SK-N-SH (cell line): ENCODE measurements at regions not wholly inside any gene's neighbourhood (a gene's known extent, or its start where the extent isn't known, plus 50 kb on each side); places are given as distances from the start of the nearest gene placed in this dataset.

Source experiments
- CTCF ChIA-PET: fragments of 300-600, 350-600 bp; formaldehyde crosslinking; extraction: SDS; loops from one replicate; lab custom pipeline; 2021; lab: Yijun Ruan, JAX
- POLR2A ChIA-PET: fragments of 350-600 bp; sonication (Branson Sonifier 250); formaldehyde crosslinking; extraction: SDS; loops from one replicate; lab custom pipeline; 2020; ENCODE audit warnings: antibody characterized with exemption, inconsistent platforms; lab: Yijun Ruan, JAX
- DNase-seq: peaks from one replicate; pipeline ENCODE4 v3.0.0; 2012
- H2AFZ ChIP-seq: fragments of 200-600 bp; sonication (generic); 2 replicates; pipeline ENCODE4 v1.8.1; 2016; ENCODE audit warnings: antibody characterized with exemption, mild to moderate bottlenecking, low read depth
- H3F3A ChIP-seq: fragments of 200-600 bp; sonication (generic); replicated peaks from 2 replicates; pipeline ENCODE3; 2016; ENCODE audit warnings: antibody characterized with exemption, mild to moderate bottlenecking; ENCODE audit not compliant: insufficient read depth
- H3K27ac ChIP-seq, 2 experiments: fragments of 200-500 bp in 1 of 2; fragments of 200-600 bp in 1 of 2; sonication (Bioruptor generic) in 1 of 2; sonication (generic), shearing (Covaris generic) in 1 of 2; 2 replicates each; pipeline versions ENCODE4 v1.5.1 to v1.6.1; 2014 to 2016; ENCODE audit warnings: low read depth in 2 of 2, inconsistent platforms in 1 of 2, low read length in 1 of 2, mild to moderate bottlenecking in 1 of 2, mixed read lengths in 1 of 2
- H3K27me3 ChIP-seq: fragments of 200-600 bp; sonication (generic), shearing (Covaris generic); 2 replicates; pipeline ENCODE4 v1.6.1; 2016; ENCODE audit warnings: mixed run types; ENCODE audit not compliant: insufficient read depth
- H3K36me3 ChIP-seq, 2 experiments: fragments of 200-500 bp in 1 of 2; fragments of 200-600 bp in 1 of 2; sonication (Bioruptor generic) in 1 of 2; sonication (generic) in 1 of 2; replicated peaks in 1 of 2; 2 replicates each; pipeline versions ENCODE3 to v1.5.1; 2014 to 2016; ENCODE audit warnings: low read length in 1 of 2, mild to moderate bottlenecking in 1 of 2; ENCODE audit not compliant: insufficient read depth in 2 of 2, control insufficient read depth in 1 of 2
- H3K4me1 ChIP-seq, 2 experiments: fragments of 200-500 bp in 1 of 2; fragments of 200-600 bp in 1 of 2; sonication (Bioruptor generic) in 1 of 2; sonication (generic), shearing (Covaris generic) in 1 of 2; 2 replicates each; pipeline versions ENCODE4 v1.5.1 to v1.6.1; 2014 to 2016; ENCODE audit warnings: low read depth in 1 of 2, low read length in 1 of 2, mixed run types in 1 of 2; ENCODE audit not compliant: insufficient read depth in 2 of 2, control insufficient read depth in 1 of 2
- H3K4me2 ChIP-seq: fragments of 200-600 bp; sonication (generic), shearing (Covaris generic); 2 replicates; pipeline ENCODE4 v1.6.1; 2017; ENCODE audit warnings: mixed run types
- H3K4me3 ChIP-seq, 2 experiments: fragments of 200-500 bp in 1 of 2; fragments of 200-600 bp in 1 of 2; sonication (Bioruptor generic) in 1 of 2; sonication (generic), shearing (Covaris generic) in 1 of 2; 2 replicates each; pipeline versions ENCODE4 v1.5.1 to v1.8.1; 2014 to 2016; ENCODE audit warnings: low read depth in 2 of 2, inconsistent platforms in 1 of 2, low read length in 1 of 2, mild to moderate bottlenecking in 1 of 2, mixed read lengths in 1 of 2, moderate library complexity in 1 of 2
- H3K79me2 ChIP-seq: fragments of 200-600 bp; sonication (generic); 2 replicates; pipeline ENCODE4 v1.8.1; 2017; ENCODE audit warnings: mild to moderate bottlenecking; ENCODE audit not compliant: insufficient read depth
- H3K9ac ChIP-seq: fragments of 200-600 bp; sonication (generic); 2 replicates; pipeline ENCODE4 v1.6.1; 2017; ENCODE audit warnings: mixed run types
- H3K9me2 ChIP-seq: fragments of 200-600 bp; sonication (generic); 2 replicates; pipeline ENCODE4 v1.6.1; 2017; ENCODE audit warnings: mixed run types
- H3K9me3 ChIP-seq: fragments of 200-600 bp; sonication (generic); 2 replicates; pipeline ENCODE4 v1.6.1; 2017; ENCODE audit warnings: mixed run types, mild to moderate bottlenecking, moderate library complexity
- H4K20me1 ChIP-seq: fragments of 200-600 bp; sonication (generic); 2 replicates; pipeline ENCODE4 v1.6.1; 2017; ENCODE audit warnings: mild to moderate bottlenecking, mixed run types; ENCODE audit not compliant: insufficient read depth
- CHD2 ChIP-seq: fragments of 150-350 bp; IDR thresholded peaks from 2 replicates; pipeline ENCODE4 v1.6.1; 2018; ENCODE audit warnings: low read length; ENCODE audit not compliant: partially characterized antibody
- ELF1 ChIP-seq: IDR thresholded peaks from 2 replicates; pipeline ENCODE4 v1.4.0; 2012
- EZH2phosphoT487 ChIP-seq: fragments of 200-600 bp; sonication (generic); IDR thresholded peaks from 2 replicates; pipeline ENCODE4 v1.6.1; 2017; ENCODE audit warnings: low read depth, mixed run types, mild to moderate bottlenecking, antibody characterized with exemption, moderate library complexity, borderline replicate concordance
- FOXM1 ChIP-seq: IDR thresholded peaks from 2 replicates; pipeline ENCODE4 v1.4.0; 2012; ENCODE audit warnings: low read depth, mild to moderate bottlenecking
- GABPA ChIP-seq: IDR thresholded peaks from 2 replicates; pipeline ENCODE4 v1.4.0; 2012; ENCODE audit warnings: low read depth, mild to moderate bottlenecking
- GATA2 ChIP-seq: sonication (generic); formaldehyde crosslinking; IDR thresholded peaks from 2 replicates; pipeline ENCODE4 v1.5.0; 2020; ENCODE audit warnings: mild to moderate bottlenecking, missing genetic modification reagents
- JUND ChIP-seq: IDR thresholded peaks from 2 replicates; pipeline ENCODE4 v1.4.0; 2012
- MEF2A ChIP-seq: IDR thresholded peaks from 2 replicates; pipeline ENCODE4 v1.4.0; 2012; ENCODE audit warnings: low read depth, borderline replicate concordance
- MXI1 ChIP-seq: IDR thresholded peaks from 2 replicates; pipeline ENCODE4 v1.6.1; 2012; ENCODE audit warnings: mild to moderate bottlenecking, low read depth, low read length, improper control_type of control experiment
- NFIC ChIP-seq: IDR thresholded peaks from 2 replicates; pipeline ENCODE4 v1.4.0; 2012; ENCODE audit warnings: borderline replicate concordance
- NRF1 ChIP-seq: IDR thresholded peaks from 2 replicates; pipeline ENCODE4 v1.6.1; 2012; ENCODE audit warnings: low read depth, mild to moderate bottlenecking, low read length
- RAD21 ChIP-seq: IDR thresholded peaks from 2 replicates; pipeline ENCODE4 v1.6.1; 2012; ENCODE audit warnings: mild to moderate bottlenecking, low read length
- RXRA ChIP-seq: IDR thresholded peaks from 2 replicates; pipeline ENCODE4 v1.4.0; 2012; ENCODE audit warnings: low read depth, mild to moderate bottlenecking, borderline replicate concordance
- SMC3 ChIP-seq: IDR thresholded peaks from 2 replicates; pipeline ENCODE4 v1.6.1; 2012; ENCODE audit warnings: low read depth, low read length, improper control_type of control experiment
- TAF1 ChIP-seq: IDR thresholded peaks from 2 replicates; pipeline ENCODE4 v1.6.1; 2012; ENCODE audit warnings: low read depth, mild to moderate bottlenecking, low read length, moderate library complexity, borderline replicate concordance
- TEAD4 ChIP-seq: IDR thresholded peaks from 2 replicates; pipeline ENCODE4 v1.4.0; 2012; ENCODE audit warnings: mild to moderate bottlenecking, borderline replicate concordance; ENCODE audit not compliant: insufficient read depth
- YY1 ChIP-seq: IDR thresholded peaks from 2 replicates; pipeline ENCODE4 v1.4.0; 2012; ENCODE audit warnings: low read depth, mild to moderate bottlenecking
- WGBS: methylation state at CpG from one replicate; pipeline ENCODE4 v1.1.6; 2017; ENCODE audit warnings: low lambda C conversion rate; 5-methylcytosine and 5-hydroxymethylcytosine counted together
- TF ChIP-seq, protein P1 (sequence below): IDR thresholded peaks from 2 replicates; pipeline ENCODE4 v1.4.0; 2012; ENCODE audit warnings: low read depth, borderline replicate concordance
- TF ChIP-seq, protein P2 (sequence below): fragments of 200-600 bp; sonication (generic); IDR thresholded peaks from 2 replicates; pipeline ENCODE4 v1.6.1; 2017; ENCODE audit warnings: antibody characterized with exemption, mild to moderate bottlenecking, moderate library complexity
- TF ChIP-seq, protein P3 (sequence below): IDR thresholded peaks from 2 replicates; pipeline ENCODE4 v1.6.1; 2012; ENCODE audit warnings: mild to moderate bottlenecking, low read depth, low read length, moderate library complexity
- TF ChIP-seq, protein P4 (sequence below): fragments of 150-350 bp; IDR thresholded peaks from 2 replicates; pipeline ENCODE4 v1.6.1; 2017; ENCODE audit warnings: antibody characterized with exemption, low read length, low read depth, borderline replicate concordance

DNA sequence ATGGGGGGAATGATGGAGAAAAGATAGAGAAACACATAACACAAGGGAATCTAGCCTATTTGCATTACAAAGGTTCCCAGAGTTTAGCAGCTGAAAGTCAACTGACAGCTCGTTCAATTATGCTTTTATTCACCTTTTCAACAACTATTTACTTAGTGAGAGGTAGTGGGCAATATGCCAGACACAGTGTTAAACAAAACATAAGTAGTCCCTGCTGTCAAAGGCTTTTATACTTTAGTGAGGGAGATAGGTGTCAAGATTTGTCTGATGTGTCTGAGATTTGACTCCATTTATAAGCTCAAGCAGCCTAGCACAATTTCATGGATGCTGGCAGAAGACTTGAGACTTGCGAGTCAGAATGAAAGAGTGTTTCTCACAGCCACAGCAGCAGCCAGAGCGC is 549.0 kb upstream of the VSTM2A start:
- Histone ChIP-seq H3K9ac (no peak overlapping the region), H3K9me3 (peaks cover 9% of the 10 kb centered on the region), H3K9me2 (peaks cover 4% of the 10 kb centered on the region), H3K27ac (no peak overlapping the region), H3K4me1 (no peaks in the 10 kb centered on the region), H4K20me1 (no peaks in the 10 kb centered on the region), H3K36me3 (no peaks in the 10 kb centered on the region), H2AFZ (no peak overlapping the region), H3K27me3 (no peaks in the 10 kb centered on the region), H3K4me3 (no peak overlapping the region), H3K79me2 (no peaks in the 10 kb centered on the region), H3F3A (no peaks in the 10 kb centered on the region), H3K4me2 (no peak overlapping the region)
- WGBS = 33% methylated on average over 3 of the region's 3 CpGs
- DNase-seq = no peak
- CTCF ChIA-PET = no interaction called here
- TF ChIP-seq GABPA (no peak), RXRA (no peak), TEAD4 (no peak), ELF1 (no peak), SMC3 (no peak), CHD2 (no peak), TAF1 (no peak), MXI1 (no peak), YY1 (no peak)
- POLR2A ChIA-PET = no interaction called here

DNA sequence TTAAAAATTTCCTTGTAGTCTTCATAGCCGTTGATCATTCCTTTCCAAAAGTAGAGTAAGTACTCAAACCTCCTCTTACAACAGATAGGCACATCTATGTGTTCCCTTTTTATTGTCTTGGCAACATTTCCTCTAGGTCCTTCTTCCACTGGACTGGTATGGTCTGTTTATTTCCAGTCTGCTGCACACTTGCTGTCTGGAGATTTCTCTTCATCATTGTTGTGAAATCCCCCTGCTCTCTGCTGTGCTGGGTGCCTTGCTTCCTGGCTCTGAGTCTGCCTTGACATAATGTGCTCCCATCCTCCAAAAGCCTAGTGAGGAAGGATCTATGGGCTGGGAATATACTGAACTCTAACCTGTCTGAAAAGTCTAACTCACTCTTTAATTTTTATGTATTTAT is 545.3 kb upstream of the VSTM2A start:
- H3K9me3 ChIP-seq = peaks cover 12% of the 10 kb centered on the region
- TF ChIP-seq NRF1 (no peak), TAF1 (no peak), EZH2phosphoT487 (no peak), RAD21 (no peak), GATA2 (CRISPR knock-in tag) (no peak), NFIC (no peak), CHD2 (no peak), RXRA (no peak), ELF1 (no peak), MEF2A (no peak), JUND (no peak), FOXM1 (no peak)
- TF ChIP-seq, protein P1, sequence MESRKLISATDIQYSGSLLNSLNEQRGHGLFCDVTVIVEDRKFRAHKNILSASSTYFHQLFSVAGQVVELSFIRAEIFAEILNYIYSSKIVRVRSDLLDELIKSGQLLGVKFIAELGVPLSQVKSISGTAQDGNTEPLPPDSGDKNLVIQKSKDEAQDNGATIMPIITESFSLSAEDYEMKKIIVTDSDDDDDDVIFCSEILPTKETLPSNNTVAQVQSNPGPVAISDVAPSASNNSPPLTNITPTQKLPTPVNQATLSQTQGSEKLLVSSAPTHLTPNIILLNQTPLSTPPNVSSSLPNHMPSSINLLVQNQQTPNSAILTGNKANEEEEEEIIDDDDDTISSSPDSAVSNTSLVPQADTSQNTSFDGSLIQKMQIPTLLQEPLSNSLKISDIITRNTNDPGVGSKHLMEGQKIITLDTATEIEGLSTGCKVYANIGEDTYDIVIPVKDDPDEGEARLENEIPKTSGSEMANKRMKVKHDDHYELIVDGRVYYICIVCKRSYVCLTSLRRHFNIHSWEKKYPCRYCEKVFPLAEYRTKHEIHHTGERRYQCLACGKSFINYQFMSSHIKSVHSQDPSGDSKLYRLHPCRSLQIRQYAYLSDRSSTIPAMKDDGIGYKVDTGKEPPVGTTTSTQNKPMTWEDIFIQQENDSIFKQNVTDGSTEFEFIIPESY = no peak
- TF ChIP-seq, protein P2, sequence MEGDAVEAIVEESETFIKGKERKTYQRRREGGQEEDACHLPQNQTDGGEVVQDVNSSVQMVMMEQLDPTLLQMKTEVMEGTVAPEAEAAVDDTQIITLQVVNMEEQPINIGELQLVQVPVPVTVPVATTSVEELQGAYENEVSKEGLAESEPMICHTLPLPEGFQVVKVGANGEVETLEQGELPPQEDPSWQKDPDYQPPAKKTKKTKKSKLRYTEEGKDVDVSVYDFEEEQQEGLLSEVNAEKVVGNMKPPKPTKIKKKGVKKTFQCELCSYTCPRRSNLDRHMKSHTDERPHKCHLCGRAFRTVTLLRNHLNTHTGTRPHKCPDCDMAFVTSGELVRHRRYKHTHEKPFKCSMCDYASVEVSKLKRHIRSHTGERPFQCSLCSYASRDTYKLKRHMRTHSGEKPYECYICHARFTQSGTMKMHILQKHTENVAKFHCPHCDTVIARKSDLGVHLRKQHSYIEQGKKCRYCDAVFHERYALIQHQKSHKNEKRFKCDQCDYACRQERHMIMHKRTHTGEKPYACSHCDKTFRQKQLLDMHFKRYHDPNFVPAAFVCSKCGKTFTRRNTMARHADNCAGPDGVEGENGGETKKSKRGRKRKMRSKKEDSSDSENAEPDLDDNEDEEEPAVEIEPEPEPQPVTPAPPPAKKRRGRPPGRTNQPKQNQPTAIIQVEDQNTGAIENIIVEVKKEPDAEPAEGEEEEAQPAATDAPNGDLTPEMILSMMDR = no peak
- TF ChIP-seq, protein P3, sequence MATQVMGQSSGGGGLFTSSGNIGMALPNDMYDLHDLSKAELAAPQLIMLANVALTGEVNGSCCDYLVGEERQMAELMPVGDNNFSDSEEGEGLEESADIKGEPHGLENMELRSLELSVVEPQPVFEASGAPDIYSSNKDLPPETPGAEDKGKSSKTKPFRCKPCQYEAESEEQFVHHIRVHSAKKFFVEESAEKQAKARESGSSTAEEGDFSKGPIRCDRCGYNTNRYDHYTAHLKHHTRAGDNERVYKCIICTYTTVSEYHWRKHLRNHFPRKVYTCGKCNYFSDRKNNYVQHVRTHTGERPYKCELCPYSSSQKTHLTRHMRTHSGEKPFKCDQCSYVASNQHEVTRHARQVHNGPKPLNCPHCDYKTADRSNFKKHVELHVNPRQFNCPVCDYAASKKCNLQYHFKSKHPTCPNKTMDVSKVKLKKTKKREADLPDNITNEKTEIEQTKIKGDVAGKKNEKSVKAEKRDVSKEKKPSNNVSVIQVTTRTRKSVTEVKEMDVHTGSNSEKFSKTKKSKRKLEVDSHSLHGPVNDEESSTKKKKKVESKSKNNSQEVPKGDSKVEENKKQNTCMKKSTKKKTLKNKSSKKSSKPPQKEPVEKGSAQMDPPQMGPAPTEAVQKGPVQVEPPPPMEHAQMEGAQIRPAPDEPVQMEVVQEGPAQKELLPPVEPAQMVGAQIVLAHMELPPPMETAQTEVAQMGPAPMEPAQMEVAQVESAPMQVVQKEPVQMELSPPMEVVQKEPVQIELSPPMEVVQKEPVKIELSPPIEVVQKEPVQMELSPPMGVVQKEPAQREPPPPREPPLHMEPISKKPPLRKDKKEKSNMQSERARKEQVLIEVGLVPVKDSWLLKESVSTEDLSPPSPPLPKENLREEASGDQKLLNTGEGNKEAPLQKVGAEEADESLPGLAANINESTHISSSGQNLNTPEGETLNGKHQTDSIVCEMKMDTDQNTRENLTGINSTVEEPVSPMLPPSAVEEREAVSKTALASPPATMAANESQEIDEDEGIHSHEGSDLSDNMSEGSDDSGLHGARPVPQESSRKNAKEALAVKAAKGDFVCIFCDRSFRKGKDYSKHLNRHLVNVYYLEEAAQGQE = no peak
- TF ChIP-seq, protein P4, sequence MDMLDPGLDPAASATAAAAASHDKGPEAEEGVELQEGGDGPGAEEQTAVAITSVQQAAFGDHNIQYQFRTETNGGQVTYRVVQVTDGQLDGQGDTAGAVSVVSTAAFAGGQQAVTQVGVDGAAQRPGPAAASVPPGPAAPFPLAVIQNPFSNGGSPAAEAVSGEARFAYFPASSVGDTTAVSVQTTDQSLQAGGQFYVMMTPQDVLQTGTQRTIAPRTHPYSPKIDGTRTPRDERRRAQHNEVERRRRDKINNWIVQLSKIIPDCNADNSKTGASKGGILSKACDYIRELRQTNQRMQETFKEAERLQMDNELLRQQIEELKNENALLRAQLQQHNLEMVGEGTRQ = no peak
- TF ChIP-seq, all 33 proteins: peak for 0
- H3F3A ChIP-seq = no peaks in the 10 kb centered on the region
- H3K27ac ChIP-seq = no peak overlapping the region
- H4K20me1 ChIP-seq = no peaks in the 10 kb centered on the region
- H3K36me3 ChIP-seq = no peaks in the 10 kb centered on the region
- H3K4me3 ChIP-seq = no peak overlapping the region
- no peak overlapping the region for H3K4me2 ChIP-seq
- POLR2A ChIA-PET = no interaction called here
- H3K9me2 ChIP-seq = no peaks in the 10 kb centered on the region; the same call in 1 of the 2 replicates
- H3K79me2 ChIP-seq = no peaks in the 10 kb centered on the region
- H2AFZ ChIP-seq = no peak overlapping the region
- no peak overlapping the region for H3K9ac ChIP-seq
- CTCF ChIA-PET = no interaction called here
- H3K27me3 ChIP-seq = no peaks in the 10 kb centered on the region
- whole genome bisulfite sequencing = 11% methylated on average over 1 of the region's 1 CpG
- H3K4me1 ChIP-seq = no peaks in the 10 kb centered on the region
- DNase-seq = no peak
